OCI-LY1 (cell line): ENCODE measurements at regions not wholly inside any gene's neighbourhood (a gene's known extent, or its start where the extent isn't known, plus 50 kb on each side); places are given as distances from the start of the nearest gene placed in this dataset.

ENCODE experiments used
- H2AFZ ChIP-seq: fragments of 200-600 bp; sonication (generic), shearing (Covaris generic); 2 replicates; pipeline ENCODE4 v1.6.0; 2014; ENCODE audit warnings: antibody characterized with exemption, mild to moderate bottlenecking, low read length
- H3F3A ChIP-seq: fragments of 200-600 bp; sonication (generic), shearing (Covaris generic); 2 replicates; pipeline ENCODE4 v1.6.0; 2014; ENCODE audit warnings: mild to moderate bottlenecking, antibody characterized with exemption, low read length, moderate library complexity; ENCODE audit not compliant: insufficient read depth
- H3K27ac ChIP-seq: fragments of 200-600 bp; sonication (generic); 2 replicates; pipeline ENCODE4 v1.5.1; 2014; ENCODE audit warnings: low read length, mixed run types, mild to moderate bottlenecking, low read depth; ENCODE audit not compliant: poor library complexity, severe bottlenecking
- H3K27me3 ChIP-seq: fragments of 200-600 bp; sonication (generic); 2 replicates; pipeline ENCODE4 v1.6.0; 2014; ENCODE audit warnings: antibody characterized with exemption, mild to moderate bottlenecking, low read length, moderate library complexity; ENCODE audit not compliant: insufficient read depth
- H3K36me3 ChIP-seq: fragments of 200-600 bp; sonication (generic); 2 replicates; pipeline ENCODE4 v1.6.1; 2014; ENCODE audit warnings: mild to moderate bottlenecking, antibody characterized with exemption, low read length, moderate library complexity, mixed read lengths; ENCODE audit not compliant: insufficient read depth
- H3K4me1 ChIP-seq: fragments of 200-600 bp; sonication (generic); 2 replicates; pipeline ENCODE4 v1.5.1; 2014; ENCODE audit warnings: mild to moderate bottlenecking, low read length, moderate library complexity; ENCODE audit not compliant: insufficient read depth, severe bottlenecking
- H3K4me2 ChIP-seq: fragments of 200-600 bp; sonication (generic), shearing (Covaris generic); 2 replicates; pipeline ENCODE4 v1.6.1; 2014; ENCODE audit warnings: low read length
- H3K4me3 ChIP-seq: fragments of 200-600 bp; sonication (generic); 2 replicates; pipeline ENCODE4 v1.5.1; 2014; ENCODE audit warnings: low read length, low read depth, mild to moderate bottlenecking, mixed read lengths; ENCODE audit not compliant: poor library complexity, severe bottlenecking
- H3K79me2 ChIP-seq: fragments of 200-600 bp; shearing (Covaris generic); 2 replicates; pipeline ENCODE4 v1.6.1; 2016; ENCODE audit warnings: mixed run types, low read length, mixed read lengths; ENCODE audit not compliant: insufficient read depth
- H3K9ac ChIP-seq: fragments of 200-600 bp; sonication (generic), shearing (Covaris generic); 2 replicates; pipeline ENCODE4 v1.6.1; 2014; ENCODE audit warnings: mild to moderate bottlenecking, low read length, mixed read lengths
- H3K9me2 ChIP-seq: fragments of 200-600 bp; sonication (generic), shearing (Covaris generic); 2 replicates; pipeline ENCODE4 v1.6.1; 2014; ENCODE audit warnings: low read depth, mild to moderate bottlenecking, low read length, mixed read lengths
- H3K9me3 ChIP-seq: fragments of 200-600 bp; shearing (Covaris generic); 2 replicates; pipeline ENCODE4 v1.6.1; 2014; ENCODE audit warnings: low read length, mixed read lengths
- H4K20me1 ChIP-seq: fragments of 200-600 bp; sonication (generic), shearing (Covaris generic); 2 replicates; pipeline ENCODE4 v1.6.0; 2016; ENCODE audit warnings: mild to moderate bottlenecking, low read length; ENCODE audit not compliant: insufficient read depth
- CTCF ChIP-seq: fragments of 200-600 bp; sonication (generic), shearing (Covaris generic); IDR thresholded peaks from 2 replicates; pipeline ENCODE4 v1.5.1; 2017; ENCODE audit warnings: mild to moderate bottlenecking, antibody characterized with exemption, low read length, moderate library complexity, mixed read lengths
- EZH2 ChIP-seq: fragments of 200-600 bp; sonication (generic), shearing (Covaris generic); IDR thresholded peaks from 2 replicates; pipeline ENCODE4 v1.8.0; 2017; ENCODE audit warnings: borderline replicate concordance, mixed run types, mild to moderate bottlenecking, antibody characterized with exemption, low read length, moderate library complexity, mixed read lengths

GRCh38 chr21:36543924-36544323, 64.0 kb upstream of the CLDN14 start:
- no peaks in the 10 kb centered on the region for H3K9me2 ChIP-seq
- TF ChIP-seq EZH2 (no peak), CTCF (no peak)
- H3K4me2 ChIP-seq, result no peak overlapping the region
- H2AFZ ChIP-seq, result no peak overlapping the region
- H3K79me2 ChIP-seq, result no peaks in the 10 kb centered on the region
- H3K36me3 ChIP-seq, result no peaks in the 10 kb centered on the region
- no peaks in the 10 kb centered on the region for H3F3A ChIP-seq
- no peaks in the 10 kb centered on the region for H3K9me3 ChIP-seq
- no peak overlapping the region for H3K4me3 ChIP-seq
- no peak overlapping the region for H3K9ac ChIP-seq
- no peak overlapping the region for H3K27ac ChIP-seq
- H4K20me1 ChIP-seq, result no peaks in the 10 kb centered on the region
- peaks cover 6% of the 10 kb centered on the region; the same call in 1 of the 2 replicates for H3K27me3 ChIP-seq
- H3K4me1 ChIP-seq, result peaks cover 6% of the 10 kb centered on the region

- no peak overlapping the region for H3K4me3 ChIP-seq
- no peak overlapping the region for H3K9ac ChIP-seq
- H3K9me2 ChIP-seq, result no peaks in the 10 kb centered on the region
- no peaks in the 10 kb centered on the region for H3K79me2 ChIP-seq
- no peak for TF ChIP-seq CTCF
- TF ChIP-seq EZH2, result no peak
- no peak overlapping the region for H3K4me2 ChIP-seq
- H3K9me3 ChIP-seq, result no peaks in the 10 kb centered on the region
- no peak overlapping the region for H2AFZ ChIP-seq
- no peaks in the 10 kb centered on the region for H3K36me3 ChIP-seq
- peaks cover 6% of the 10 kb centered on the region for H3K4me1 ChIP-seq
- peaks cover 6% of the 10 kb centered on the region; the same call in 1 of the 2 replicates for H3K27me3 ChIP-seq
- no peaks in the 10 kb centered on the region for H4K20me1 ChIP-seq
- H3F3A ChIP-seq, result no peaks in the 10 kb centered on the region
- H3K27ac ChIP-seq, result no peak overlapping the region
Observed at GRCh38 chr21:36544545-36544944, 64.6 kb upstream of the CLDN14 start.

- Histone ChIP-seq H3K4me2 (no peak overlapping the region), H3F3A (no peaks in the 10 kb centered on the region), H3K9ac (no peak overlapping the region), H4K20me1 (no peaks in the 10 kb centered on the region), H3K9me2 (no peaks in the 10 kb centered on the region), H3K9me3 (no peaks in the 10 kb centered on the region), H3K4me3 (no peak overlapping the region), H3K27me3 (peaks cover 6% of the 10 kb centered on the region; the same call in 1 of the 2 replicates), H3K4me1 (peaks cover 6% of the 10 kb centered on the region), H2AFZ (no peak overlapping the region), H3K36me3 (no peaks in the 10 kb centered on the region), H3K27ac (no peak overlapping the region), H3K79me2 (no peaks in the 10 kb centered on the region)
- no peak for TF ChIP-seq CTCF
- TF ChIP-seq EZH2, result no peak
Observed at GRCh38 chr21:36545776-36546511, 66.0 kb upstream of the CLDN14 start.
